CD4-positive, alpha-beta memory T cell (primary cell): ENCODE measurements at regions not wholly inside any gene's neighbourhood (a gene's known extent, or its start where the extent isn't known, plus 50 kb on each side); places are given as distances from the start of the nearest gene placed in this dataset.

ENCODE experiments used
- CTCF ChIA-PET: fragments of 350-600 bp; sonication (Branson Sonifier 250); formaldehyde crosslinking; loops from one replicate; lab custom pipeline; 2021; ENCODE audit warnings: inconsistent platforms; ENCODE audit not compliant: partially characterized antibody; lab: Charles Lee
- POLR2A ChIA-PET: fragments of 350-600 bp; sonication (Branson Sonifier 250); formaldehyde crosslinking; loops from one replicate; lab custom pipeline; 2021; ENCODE audit not compliant: partially characterized antibody; lab: Charles Lee
- DNase-seq, 5 donors: peaks; one replicate each; pipeline versions ENCODE4 v3.0.0 to v3.0.0-alpha.2; 2020 to 2022; ENCODE audit warnings: mixed read lengths in 1 of 5
- H3K27ac ChIP-seq: one replicate; pipeline ENCODE4 v1.7.0; 2013; ENCODE audit warnings: low read depth, low read length
- H3K27me3 ChIP-seq: 2 replicates; pipeline ENCODE4 v1.7.0; 2013; ENCODE audit warnings: mild to moderate bottlenecking, low read length, moderate library complexity; ENCODE audit not compliant: insufficient read depth
- H3K36me3 ChIP-seq: 2 replicates; pipeline ENCODE4 v1.7.0; 2013; ENCODE audit warnings: mild to moderate bottlenecking, low read length, moderate library complexity; ENCODE audit not compliant: insufficient read depth
- H3K4me1 ChIP-seq: 2 replicates; pipeline ENCODE4 v1.7.0; 2013; ENCODE audit warnings: mild to moderate bottlenecking, low read length, moderate library complexity; ENCODE audit not compliant: insufficient read depth
- H3K4me3 ChIP-seq, 2 donors: one replicate each; pipeline ENCODE4 v1.7.0; 2013; ENCODE audit warnings: low read length in 2 of 2, mild to moderate bottlenecking in 1 of 2
- H3K9me3 ChIP-seq, 2 donors: one replicate each; pipeline ENCODE4 v1.7.0; 2013; ENCODE audit warnings: low read length in 2 of 2, control low read depth in 1 of 2; ENCODE audit not compliant: control insufficient read depth in 1 of 2
- H3K27ac Mint-ChIP-seq, 7 donors: one replicate each; pipeline ENCODE4 v1.8.0; 2020 to 2021; ENCODE audit warnings: mixed read lengths in 7 of 7, mild to moderate bottlenecking in 6 of 7, inconsistent platforms in 3 of 7, moderate library complexity in 3 of 7
- H3K27me3 Mint-ChIP-seq, 2 donors: one replicate each; pipeline ENCODE4 v1.8.0; 2020 to 2021; ENCODE audit warnings: mixed read lengths in 2 of 2
- H3K36me3 Mint-ChIP-seq, 2 donors: one replicate each; pipeline ENCODE4 v1.8.0; 2020 to 2021; ENCODE audit warnings: mixed read lengths in 2 of 2, inconsistent platforms in 1 of 2, mild to moderate bottlenecking in 1 of 2
- H3K4me1 Mint-ChIP-seq, 4 donors: one replicate each; pipeline ENCODE4 v1.8.0; 2020 to 2021; ENCODE audit warnings: mixed read lengths in 4 of 4, mild to moderate bottlenecking in 1 of 4
- H3K4me3 Mint-ChIP-seq, 8 donors: one replicate each; pipeline ENCODE4 v1.8.0; 2020 to 2021; ENCODE audit warnings: mixed read lengths in 8 of 8, mild to moderate bottlenecking in 7 of 8, moderate library complexity in 6 of 8, inconsistent platforms in 3 of 8
- H3K9me3 Mint-ChIP-seq, 8 donors: one replicate each; pipeline ENCODE4 v1.8.0; 2020 to 2021; ENCODE audit warnings: mixed read lengths in 8 of 8, mild to moderate bottlenecking in 5 of 8, inconsistent platforms in 3 of 8, moderate library complexity in 1 of 8
- intact Hi-C: fragments of 100-400 bp; cut with micrococcal nuclease; formaldehyde crosslinking; loops from one replicate; pipeline ENCODE4 v1.15.1; 2023

GRCh38 chr3:69452295-69452694 is 66.4 kb upstream of the FRMD4B start:
- H3K27ac Mint-ChIP-seq, result no peak overlapping the region
- peaks cover 0 to 5% of the 10 kb centered on the region in 2 donors for H3K27me3 Mint-ChIP-seq

GRCh38 chr3:69451594-69451993 is 65.7 kb upstream of the FRMD4B start:
- intact Hi-C loops, result no loop called here

More at GRCh38 chr3:69452295-69452694, 66.4 kb upstream of the FRMD4B start:
- ChIA-PET POLR2A (no interaction called here), CTCF (interaction anchor here (1.2 kb wide), 1 partner anchor 9 kb away, joined by 3 read pairs; no protein-coding TSS in a partner anchor)
- Mint-ChIP-seq H3K4me1 (no peaks in the 10 kb centered on the region), H3K9me3 (peaks cover 0 to 5% (median 0%) of the 10 kb centered on the region in 8 donors), H3K36me3 (no peaks in the 10 kb centered on the region), H3K4me3 (no peak overlapping the region)
- H3K36me3 ChIP-seq, result no peaks in the 10 kb centered on the region
- no peak for DNase-seq
- no peak overlapping the region for H3K4me3 ChIP-seq
- intact Hi-C loops, result no loop called here
- no peak overlapping the region for H3K27ac ChIP-seq
- H3K9me3 ChIP-seq, result no peaks in the 10 kb centered on the region
- H3K27me3 ChIP-seq, result no peaks in the 10 kb centered on the region
- H3K4me1 ChIP-seq, result no peaks in the 10 kb centered on the region

GRCh38 chr3:69448877-69449276 is 63.0 kb upstream of the FRMD4B start:
- no peaks in the 10 kb centered on the region for H3K36me3 ChIP-seq
- Mint-ChIP-seq H3K4me1 (no peaks in the 10 kb centered on the region), H3K4me3 (no peak overlapping the region), H3K36me3 (no peaks in the 10 kb centered on the region), H3K27ac (no peak overlapping the region), H3K27me3 (peaks cover 0 to 5% of the 10 kb centered on the region in 2 donors), H3K9me3 (peaks cover 0 to 4% (median 0%) of the 10 kb centered on the region in 8 donors)
- H3K9me3 ChIP-seq, result no peaks in the 10 kb centered on the region
- H3K4me3 ChIP-seq, result no peak overlapping the region
- H3K4me1 ChIP-seq, result no peaks in the 10 kb centered on the region
- intact Hi-C loops, result no loop called here
- no peak for DNase-seq
- H3K27me3 ChIP-seq, result no peaks in the 10 kb centered on the region
- CTCF ChIA-PET, result no interaction called here
- POLR2A ChIA-PET, result no interaction called here
- H3K27ac ChIP-seq, result no peak overlapping the region

More at GRCh38 chr3:69451594-69451993, 65.7 kb upstream of the FRMD4B start:
- Histone ChIP-seq H3K9me3 (no peaks in the 10 kb centered on the region), H3K27ac (no peak overlapping the region), H3K4me3 (no peak overlapping the region), H3K27me3 (no peaks in the 10 kb centered on the region), H3K36me3 (no peaks in the 10 kb centered on the region), H3K4me1 (no peaks in the 10 kb centered on the region)
- ChIA-PET POLR2A (no interaction called here), CTCF (interaction anchor here (0.8 to 1.3 kb wide), 2 partner anchors 12 to 42 kb away, joined by 3 read pairs; no protein-coding TSS in a partner anchor)
- H3K27me3 Mint-ChIP-seq, result peaks cover 0 to 5% of the 10 kb centered on the region in 2 donors
- H3K9me3 Mint-ChIP-seq, result peaks cover 0 to 5% (median 0%) of the 10 kb centered on the region in 8 donors
- no peaks in the 10 kb centered on the region for H3K36me3 Mint-ChIP-seq
- no peak overlapping the region for H3K4me3 Mint-ChIP-seq
- DNase-seq, result no peak
- H3K4me1 Mint-ChIP-seq, result no peaks in the 10 kb centered on the region
- no peak overlapping the region for H3K27ac Mint-ChIP-seq

GRCh38 chr3:69446402-69447072 is 60.6 kb upstream of the FRMD4B start:
- ChIA-PET POLR2A (no interaction called here), CTCF (no interaction called here)
- no peak overlapping the region for H3K4me3 Mint-ChIP-seq
- no peaks in the 10 kb centered on the region for H3K9me3 Mint-ChIP-seq
- no peak for DNase-seq
- no peak overlapping the region for H3K27ac Mint-ChIP-seq
- H3K9me3 ChIP-seq, result no peaks in the 10 kb centered on the region
- no peaks in the 10 kb centered on the region for H3K36me3 Mint-ChIP-seq
- no peaks in the 10 kb centered on the region for H3K4me1 Mint-ChIP-seq
- H3K36me3 ChIP-seq, result no peaks in the 10 kb centered on the region
- no peak overlapping the region for H3K27ac ChIP-seq
- H3K4me1 ChIP-seq, result no peaks in the 10 kb centered on the region
- H3K4me3 ChIP-seq, result no peak overlapping the region
- H3K27me3 ChIP-seq, result no peaks in the 10 kb centered on the region
- H3K27me3 Mint-ChIP-seq, result peaks cover 0 to 5% of the 10 kb centered on the region in 2 donors
- intact Hi-C loops, result no loop called here

GRCh38 chr3:69445498-69445897 is 59.6 kb upstream of the FRMD4B start:
- intact Hi-C loops, result no loop called here
- Mint-ChIP-seq H3K9me3 (no peaks in the 10 kb centered on the region), H3K4me1 (no peaks in the 10 kb centered on the region), H3K36me3 (no peaks in the 10 kb centered on the region), H3K27me3 (peaks cover 2 to 5% of the 10 kb centered on the region in 2 donors), H3K27ac (no peak overlapping the region), H3K4me3 (no peak overlapping the region)
- H3K27me3 ChIP-seq, result no peaks in the 10 kb centered on the region
- ChIA-PET POLR2A (no interaction called here), CTCF (no interaction called here)
- DNase-seq, result no peak
- H3K27ac ChIP-seq, result no peak overlapping the region
- H3K4me3 ChIP-seq, result no peak overlapping the region
- H3K36me3 ChIP-seq, result no peaks in the 10 kb centered on the region
- no peaks in the 10 kb centered on the region for H3K9me3 ChIP-seq
- H3K4me1 ChIP-seq, result no peaks in the 10 kb centered on the region

GRCh38 chr3:69445024-69445423 is 59.1 kb upstream of the FRMD4B start:
- Histone ChIP-seq H3K27ac (no peak overlapping the region), H3K36me3 (no peaks in the 10 kb centered on the region), H3K9me3 (no peaks in the 10 kb centered on the region), H3K4me3 (no peak overlapping the region), H3K27me3 (no peaks in the 10 kb centered on the region), H3K4me1 (no peaks in the 10 kb centered on the region)
- Mint-ChIP-seq H3K27ac (no peak overlapping the region), H3K4me3 (no peak overlapping the region), H3K36me3 (no peaks in the 10 kb centered on the region), H3K4me1 (no peaks in the 10 kb centered on the region), H3K27me3 (peaks cover 2 to 5% of the 10 kb centered on the region in 2 donors), H3K9me3 (no peaks in the 10 kb centered on the region)
- DNase-seq, result no peak
- ChIA-PET CTCF (no interaction called here), POLR2A (no interaction called here)
- intact Hi-C loops, result no loop called here

GRCh38 chr3:69443457-69443920 is 57.6 kb upstream of the FRMD4B start:
- H3K27ac Mint-ChIP-seq, result no peak overlapping the region
- Histone ChIP-seq H3K4me1 (no peaks in the 10 kb centered on the region), H3K9me3 (no peaks in the 10 kb centered on the region), H3K27ac (no peak overlapping the region), H3K4me3 (no peak overlapping the region), H3K27me3 (no peaks in the 10 kb centered on the region), H3K36me3 (no peaks in the 10 kb centered on the region)
- no peaks in the 10 kb centered on the region for H3K9me3 Mint-ChIP-seq
- ChIA-PET POLR2A (no interaction called here), CTCF (interaction anchor here (1.1 kb wide), 1 partner anchor 9 kb away, joined by 3 read pairs; no protein-coding TSS in a partner anchor)
- peaks cover 3 to 7% (median 4%) of the 10 kb centered on the region in 4 donors for H3K4me1 Mint-ChIP-seq
- no peak overlapping the region for H3K4me3 Mint-ChIP-seq
- intact Hi-C loops, result no loop called here
- peaks cover 2 to 4% of the 10 kb centered on the region in 2 donors for H3K27me3 Mint-ChIP-seq
- no peak for DNase-seq
- no peaks in the 10 kb centered on the region for H3K36me3 Mint-ChIP-seq
